H9 (cell line): ENCODE measurements at regions not wholly inside any gene's neighbourhood (a gene's known extent, or its start where the extent isn't known, plus 50 kb on each side); places are given as distances from the start of the nearest gene placed in this dataset.

Experiments used
- DNase-seq: peaks from one replicate; pipeline ENCODE4 v3.0.0-alpha.2; 2017
- H2AFZ ChIP-seq: one replicate; pipeline ENCODE4 v1.6.1; 2013; ENCODE audit warnings: mild to moderate bottlenecking, low read length, control low read depth, moderate library complexity
- H2AK5ac ChIP-seq: 2 replicates; pipeline ENCODE4 v1.6.1; 2013; ENCODE audit warnings: low read length, control low read depth, mixed read lengths; ENCODE audit not compliant: insufficient read length
- H2BK120ac ChIP-seq: one replicate; pipeline ENCODE4 v1.6.1; 2013; ENCODE audit warnings: low read depth, mild to moderate bottlenecking, low read length, control low read depth, inconsistent platforms; ENCODE audit not compliant: poor library complexity, severe bottlenecking
- H2BK12ac ChIP-seq: 2 replicates; pipeline ENCODE4 v1.6.1; 2013; ENCODE audit warnings: low read length, control low read depth, mixed read lengths, low read depth; ENCODE audit not compliant: insufficient read length
- H2BK15ac ChIP-seq: 2 replicates; pipeline ENCODE4 v1.6.1; 2013; ENCODE audit warnings: low read depth, low read length, control low read depth
- H2BK20ac ChIP-seq: one replicate; pipeline ENCODE4 v1.6.1; 2013; ENCODE audit warnings: low read depth, mild to moderate bottlenecking, low read length, control low read depth, inconsistent platforms; ENCODE audit not compliant: poor library complexity, severe bottlenecking
- H2BK5ac ChIP-seq: 2 replicates; pipeline ENCODE4 v1.6.1; 2013; ENCODE audit warnings: low read length, control low read depth, mixed read lengths; ENCODE audit not compliant: insufficient read length
- H3K14ac ChIP-seq: 2 replicates; pipeline ENCODE4 v1.6.1; 2013; ENCODE audit warnings: low read length, control low read depth; ENCODE audit not compliant: insufficient read depth
- H3K18ac ChIP-seq: 2 replicates; pipeline ENCODE4 v1.6.1; 2013; ENCODE audit warnings: low read depth, mild to moderate bottlenecking, mixed read lengths, low read length, control low read depth; ENCODE audit not compliant: insufficient read length
- H3K23ac ChIP-seq: 2 replicates; pipeline ENCODE4 v1.6.1; 2013; ENCODE audit warnings: low read length, control low read depth, mixed read lengths, low read depth; ENCODE audit not compliant: insufficient read length
- H3K23me2 ChIP-seq: 2 replicates; pipeline ENCODE4 v1.6.1; 2013; ENCODE audit warnings: low read depth, mild to moderate bottlenecking, mixed read lengths, low read length, control low read depth; ENCODE audit not compliant: insufficient read length, poor library complexity, severe bottlenecking
- H3K27ac ChIP-seq: 2 replicates; pipeline ENCODE4 v1.5.1; 2013; ENCODE audit warnings: low read length, control low read depth, mixed read lengths, low read depth; ENCODE audit not compliant: insufficient read length
- H3K27me3 ChIP-seq: 2 replicates; pipeline ENCODE4 v1.6.1; 2013; ENCODE audit warnings: low read length, control low read depth, inconsistent platforms; ENCODE audit not compliant: insufficient read depth
- H3K4ac ChIP-seq: 2 replicates; pipeline ENCODE4 v1.6.1; 2013; ENCODE audit warnings: low read depth, mild to moderate bottlenecking, control low read depth, inconsistent platforms, low read length, moderate library complexity
- H3K4me1 ChIP-seq: 2 replicates; pipeline ENCODE4 v1.6.1; 2013; ENCODE audit warnings: low read length, control low read depth, inconsistent platforms; ENCODE audit not compliant: insufficient read depth
- H3K4me2 ChIP-seq: 2 replicates; pipeline ENCODE4 v1.6.1; 2013; ENCODE audit warnings: low read length, control low read depth, mixed read lengths; ENCODE audit not compliant: insufficient read length, insufficient read depth
- H3K56ac ChIP-seq: 2 replicates; pipeline ENCODE4 v1.6.1; 2013; ENCODE audit warnings: low read depth, mild to moderate bottlenecking, mixed read lengths, low read length, control low read depth; ENCODE audit not compliant: insufficient read length
- H3K79me1 ChIP-seq: 2 replicates; pipeline ENCODE4 v1.6.1; 2013; ENCODE audit warnings: low read depth, mild to moderate bottlenecking, moderate library complexity, low read length, control low read depth, inconsistent platforms; ENCODE audit not compliant: insufficient read depth, poor library complexity, severe bottlenecking
- H3K79me2 ChIP-seq: 2 replicates; pipeline ENCODE4 v1.6.1; 2013; ENCODE audit warnings: low read length, control low read depth, inconsistent platforms; ENCODE audit not compliant: insufficient read depth
- H3K9ac ChIP-seq: 2 replicates; pipeline ENCODE4 v1.6.1; 2013; ENCODE audit warnings: low read length, control low read depth, mixed read lengths; ENCODE audit not compliant: insufficient read length; ENCODE audit errors: extremely low read depth
- H3K9me3 ChIP-seq: one replicate; pipeline ENCODE4 v1.6.1; 2013; ENCODE audit warnings: low read depth, low read length, inconsistent platforms; ENCODE audit not compliant: control insufficient read depth
- H3T11ph ChIP-seq: one replicate; pipeline ENCODE4 v1.6.1; 2013; ENCODE audit warnings: mild to moderate bottlenecking, low read length, control low read depth, inconsistent platforms
- H4K20me1 ChIP-seq: one replicate; pipeline ENCODE4 v1.6.1; 2013; ENCODE audit not compliant: control insufficient read depth, insufficient read length, insufficient read depth
- H4K5ac ChIP-seq: 2 replicates; pipeline ENCODE4 v1.6.1; 2013; ENCODE audit warnings: low read depth, mild to moderate bottlenecking, mixed read lengths, low read length, control low read depth; ENCODE audit not compliant: insufficient read length
- H4K8ac ChIP-seq: replicated peaks from 2 replicates; pipeline ENCODE4 v1.6.1; 2013; ENCODE audit warnings: low read length, control low read depth, mixed read lengths, low read depth; ENCODE audit not compliant: insufficient read length
- H4K91ac ChIP-seq: 2 replicates; pipeline ENCODE4 v1.6.1; 2013; ENCODE audit warnings: low read depth, mild to moderate bottlenecking, moderate library complexity, mixed read lengths, low read length, control low read depth; ENCODE audit not compliant: insufficient read length
- H3K27ac Mint-ChIP-seq, 3 experiments: 2 replicates in 2 of 3; 3 replicates in 1 of 3; pipeline ENCODE4 v1.8.0; 2020 to 2021; ENCODE audit warnings: mixed read lengths in 3 of 3, mild to moderate bottlenecking in 1 of 3, moderate library complexity in 1 of 3
- H3K27me3 Mint-ChIP-seq: 2 replicates; pipeline ENCODE4 v1.8.0; 2021; ENCODE audit warnings: low read depth, mild to moderate bottlenecking, moderate library complexity, mixed read lengths
- H3K36me3 Mint-ChIP-seq, 3 experiments: 2 replicates in 2 of 3; 3 replicates in 1 of 3; pipeline ENCODE4 v1.8.0; 2020 to 2021; ENCODE audit warnings: low read depth in 3 of 3, mixed read lengths in 3 of 3; ENCODE audit not compliant: insufficient read depth in 1 of 3
- H3K4me1 Mint-ChIP-seq, 2 experiments: 2 replicates each; pipeline ENCODE4 v1.8.0; 2020; ENCODE audit warnings: mixed read lengths in 2 of 2
- H3K4me3 Mint-ChIP-seq, 2 experiments: 2 replicates in 1 of 2; 3 replicates in 1 of 2; pipeline ENCODE4 v1.8.0; 2020 to 2021; ENCODE audit warnings: mild to moderate bottlenecking in 2 of 2, mixed read lengths in 2 of 2, moderate library complexity in 1 of 2
- H3K9me3 Mint-ChIP-seq, 2 experiments: 2 replicates in 1 of 2; 3 replicates in 1 of 2; pipeline ENCODE4 v1.8.0; 2020; ENCODE audit warnings: mild to moderate bottlenecking in 2 of 2, mixed read lengths in 2 of 2, moderate library complexity in 1 of 2
- WGBS: extraction: QIAGEN DNeasy Blood & Tissue Kit; methylation state at CpG from one replicate; pipeline ENCODE4 v1.1.7; 2013; ENCODE audit warnings: missing lambda C conversion rate, low lambda C conversion rate, mixed read lengths; ENCODE audit not compliant: insufficient read length; ENCODE audit errors: extremely low coverage; 5-methylcytosine and 5-hydroxymethylcytosine counted together
- TF ChIP-seq, protein P1 (sequence below): fragments of 200-600 bp; sonication (generic); conservative IDR thresholded peaks from 3 replicates; pipeline ENCODE4 v1.8.0; 2021; ENCODE audit warnings: antibody characterized with exemption, mild to moderate bottlenecking

DNA sequence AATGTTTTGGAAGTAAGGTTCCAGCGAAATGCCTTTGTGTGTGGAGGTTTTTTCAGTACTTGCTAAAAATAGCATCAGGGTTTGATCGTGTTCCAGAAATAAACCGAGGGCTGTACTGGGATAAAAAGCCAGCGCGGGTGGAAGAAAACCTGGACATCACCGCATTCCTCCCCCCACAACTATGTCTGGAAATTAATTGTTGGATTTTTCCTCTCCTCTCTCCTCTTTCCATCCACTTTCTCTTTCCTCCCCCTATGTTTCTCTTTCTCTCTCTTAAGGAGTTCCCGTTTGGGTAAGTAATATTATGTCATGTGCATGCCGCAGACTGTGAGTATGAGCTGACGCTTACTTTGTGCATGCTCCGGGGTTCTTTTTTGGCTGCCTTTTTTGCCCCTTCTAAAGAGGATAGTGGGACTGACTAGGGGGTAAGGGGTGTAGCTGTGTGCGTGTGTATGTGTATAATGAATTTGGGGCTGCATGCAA, 104.2 kb upstream of the HSD17B12 start:
- H3T11ph ChIP-seq: no peak overlapping the region
- H2BK20ac ChIP-seq: no peak overlapping the region
- H2AK5ac ChIP-seq: no peak overlapping the region
- peaks cover 32 to 47% of the 10 kb centered on the region in 2 experiments for H3K4me1 Mint-ChIP-seq
- no peaks in the 10 kb centered on the region for H3K79me1 ChIP-seq
- H3K4ac ChIP-seq: no peak overlapping the region
- H3K23ac ChIP-seq: no peak overlapping the region
- no peak overlapping the region for H4K8ac ChIP-seq
- H3K36me3 Mint-ChIP-seq: no peaks in the 10 kb centered on the region; a peak in 2 of 7 replicates
- H2BK15ac ChIP-seq: no peak overlapping the region
- no peaks in the 10 kb centered on the region for H3K9me3 ChIP-seq
- peaks cover 33% of the 10 kb centered on the region for H3K23me2 ChIP-seq
- WGBS: no CpG with 5 or more reads among the region's 11 CpGs
- TF ChIP-seq, protein P1, sequence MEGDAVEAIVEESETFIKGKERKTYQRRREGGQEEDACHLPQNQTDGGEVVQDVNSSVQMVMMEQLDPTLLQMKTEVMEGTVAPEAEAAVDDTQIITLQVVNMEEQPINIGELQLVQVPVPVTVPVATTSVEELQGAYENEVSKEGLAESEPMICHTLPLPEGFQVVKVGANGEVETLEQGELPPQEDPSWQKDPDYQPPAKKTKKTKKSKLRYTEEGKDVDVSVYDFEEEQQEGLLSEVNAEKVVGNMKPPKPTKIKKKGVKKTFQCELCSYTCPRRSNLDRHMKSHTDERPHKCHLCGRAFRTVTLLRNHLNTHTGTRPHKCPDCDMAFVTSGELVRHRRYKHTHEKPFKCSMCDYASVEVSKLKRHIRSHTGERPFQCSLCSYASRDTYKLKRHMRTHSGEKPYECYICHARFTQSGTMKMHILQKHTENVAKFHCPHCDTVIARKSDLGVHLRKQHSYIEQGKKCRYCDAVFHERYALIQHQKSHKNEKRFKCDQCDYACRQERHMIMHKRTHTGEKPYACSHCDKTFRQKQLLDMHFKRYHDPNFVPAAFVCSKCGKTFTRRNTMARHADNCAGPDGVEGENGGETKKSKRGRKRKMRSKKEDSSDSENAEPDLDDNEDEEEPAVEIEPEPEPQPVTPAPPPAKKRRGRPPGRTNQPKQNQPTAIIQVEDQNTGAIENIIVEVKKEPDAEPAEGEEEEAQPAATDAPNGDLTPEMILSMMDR: no peak
- H3K56ac ChIP-seq: no peak overlapping the region
- H3K18ac ChIP-seq: no peak overlapping the region
- no peaks in the 10 kb centered on the region for H4K20me1 ChIP-seq
- H3K27ac Mint-ChIP-seq: peak overlapping the region in 1 of 3 experiments; percentile 52; a peak in 1 of 7 replicates
- no peaks in the 10 kb centered on the region for H3K4me1 ChIP-seq
- no peak overlapping the region for H2BK5ac ChIP-seq
- no peaks in the 10 kb centered on the region; a peak in 2 of 5 replicates for H3K9me3 Mint-ChIP-seq
- H4K91ac ChIP-seq: no peak overlapping the region
- no peak overlapping the region for H4K5ac ChIP-seq
- H3K27me3 Mint-ChIP-seq: peaks cover 99% of the 10 kb centered on the region
- DNase-seq: no peak
- no peak overlapping the region for H2AFZ ChIP-seq
- peaks cover 72% of the 10 kb centered on the region for H3K27me3 ChIP-seq
- H3K9ac ChIP-seq: no peak overlapping the region
- peak overlapping the region; percentile 37 for H3K4me2 ChIP-seq
- H3K79me2 ChIP-seq: no peaks in the 10 kb centered on the region
- H2BK120ac ChIP-seq: no peak overlapping the region
- no peak overlapping the region for H3K27ac ChIP-seq
- no peak overlapping the region for H2BK12ac ChIP-seq
- H3K14ac ChIP-seq: no peak overlapping the region
- peak overlapping the region; percentile 42 to 92 for H3K4me3 Mint-ChIP-seq
